Hepatocyte (in vitro differentiated cells): ENCODE measurements at regions not wholly inside any gene's neighbourhood (a gene's known extent, or its start where the extent isn't known, plus 50 kb on each side); places are given as distances from the start of the nearest gene placed in this dataset.

Experiments used
- DNase-seq: peaks from one replicate; pipeline ENCODE4 v3.0.0-alpha.2; 2016; ENCODE audit warnings: low spot score
- H2AFZ ChIP-seq: fragments of 200-600 bp; sonication (generic); 2 replicates; pipeline ENCODE4 v1.6.0; 2016; ENCODE audit warnings: antibody characterized with exemption, mild to moderate bottlenecking
- H3K27ac ChIP-seq: fragments of 200-600 bp; sonication (generic); 2 replicates; pipeline ENCODE4 v1.5.1; 2016; ENCODE audit warnings: mild to moderate bottlenecking
- H3K27me3 ChIP-seq: fragments of 200-600 bp; sonication (generic); 2 replicates; pipeline ENCODE4 v1.6.1; 2016
- H3K36me3 ChIP-seq: fragments of 200-600 bp; sonication (generic); replicated peaks from 2 replicates; pipeline ENCODE4 v1.5.1; 2016; ENCODE audit warnings: low read depth; ENCODE audit not compliant: insufficient read depth
- H3K4me1 ChIP-seq: fragments of 200-600 bp; sonication (generic); 2 replicates; pipeline ENCODE4 v1.5.1; 2016; ENCODE audit warnings: mild to moderate bottlenecking, moderate library complexity; ENCODE audit not compliant: insufficient read depth
- H3K4me2 ChIP-seq: fragments of 200-600 bp; sonication (generic); 2 replicates; pipeline ENCODE4 v1.6.0; 2016
- H3K4me3 ChIP-seq: fragments of 200-600 bp; sonication (generic); 2 replicates; pipeline ENCODE4 v1.5.1; 2016; ENCODE audit warnings: mild to moderate bottlenecking
- H3K79me2 ChIP-seq: fragments of 200-600 bp; sonication (generic); 2 replicates; pipeline ENCODE4 v1.6.0; 2017; ENCODE audit warnings: mild to moderate bottlenecking
- H3K9me2 ChIP-seq: fragments of 200-600 bp; sonication (generic); replicated peaks from 2 replicates; pipeline ENCODE4 v1.6.0; 2017; ENCODE audit warnings: mild to moderate bottlenecking; ENCODE audit not compliant: insufficient read depth
- H3K9me3 ChIP-seq: fragments of 200-600 bp; sonication (generic); 2 replicates; pipeline ENCODE4 v1.5.1; 2016; ENCODE audit warnings: low read depth, mild to moderate bottlenecking
- H4K20me1 ChIP-seq: fragments of 200-600 bp; sonication (generic); 2 replicates; pipeline ENCODE4 v1.6.0; 2016; ENCODE audit warnings: mild to moderate bottlenecking; ENCODE audit not compliant: insufficient read depth, poor library complexity, severe bottlenecking
- EZH2 ChIP-seq: fragments of 200-600 bp; sonication (generic); IDR thresholded peaks from 2 replicates; pipeline ENCODE4 v1.6.1; 2016; ENCODE audit warnings: antibody characterized with exemption, mild to moderate bottlenecking, borderline replicate concordance
- EZH2phosphoT487 ChIP-seq: fragments of 200-600 bp; sonication (generic); IDR thresholded peaks from one replicate; pipeline ENCODE4 v1.6.1; 2018; ENCODE audit warnings: antibody characterized with exemption, mild to moderate bottlenecking, low read depth, moderate library complexity; ENCODE audit not compliant: unreplicated experiment, severe bottlenecking
- WGBS: methylation state at CpG from one replicate; pipeline ENCODE4 v1.1.6; 2016; ENCODE audit warnings: low lambda C conversion rate; ENCODE audit errors: missing lambda C conversion rate; 5-methylcytosine and 5-hydroxymethylcytosine counted together
- TF ChIP-seq, protein P1 (sequence below): fragments of 200-600 bp; sonication (generic); IDR thresholded peaks from 2 replicates; pipeline ENCODE4 v1.5.1; 2016; ENCODE audit warnings: antibody characterized with exemption, mild to moderate bottlenecking; ENCODE audit not compliant: poor library complexity

DNA sequence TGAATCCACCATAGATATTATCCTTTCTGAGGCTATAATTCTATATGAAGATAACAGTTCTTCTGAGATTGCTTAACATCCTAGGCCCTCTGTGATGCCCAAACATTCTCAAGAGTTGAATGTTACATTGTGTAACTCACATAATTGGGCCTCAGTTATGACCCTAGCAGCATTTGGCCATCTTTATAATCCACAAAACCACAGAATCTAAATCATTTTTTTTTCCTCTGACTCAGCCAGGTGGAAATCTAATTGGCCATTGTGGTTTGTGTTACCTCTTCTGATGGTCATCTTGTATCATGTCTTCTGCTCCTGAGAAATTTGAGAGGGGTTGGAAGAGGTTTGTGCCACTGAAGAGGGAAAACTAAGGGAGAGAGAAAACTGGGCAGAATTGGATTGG is 99.5 kb downstream of the LINC00237 start:
- H3K36me3 ChIP-seq: no peaks in the 10 kb centered on the region
- H2AFZ ChIP-seq: no peak overlapping the region
- no peak overlapping the region for H3K4me3 ChIP-seq
- no peaks in the 10 kb centered on the region for H3K9me3 ChIP-seq
- H3K79me2 ChIP-seq: no peaks in the 10 kb centered on the region
- H3K9me2 ChIP-seq: no peaks in the 10 kb centered on the region
- H3K4me1 ChIP-seq: no peaks in the 10 kb centered on the region
- H3K4me2 ChIP-seq: no peak overlapping the region
- no peaks in the 10 kb centered on the region for H3K27me3 ChIP-seq
- H3K27ac ChIP-seq: no peak overlapping the region
- no peaks in the 10 kb centered on the region for H4K20me1 ChIP-seq
- DNase-seq: no peak
- TF ChIP-seq EZH2phosphoT487 (no peak), EZH2 (no peak)
- TF ChIP-seq, protein P1, sequence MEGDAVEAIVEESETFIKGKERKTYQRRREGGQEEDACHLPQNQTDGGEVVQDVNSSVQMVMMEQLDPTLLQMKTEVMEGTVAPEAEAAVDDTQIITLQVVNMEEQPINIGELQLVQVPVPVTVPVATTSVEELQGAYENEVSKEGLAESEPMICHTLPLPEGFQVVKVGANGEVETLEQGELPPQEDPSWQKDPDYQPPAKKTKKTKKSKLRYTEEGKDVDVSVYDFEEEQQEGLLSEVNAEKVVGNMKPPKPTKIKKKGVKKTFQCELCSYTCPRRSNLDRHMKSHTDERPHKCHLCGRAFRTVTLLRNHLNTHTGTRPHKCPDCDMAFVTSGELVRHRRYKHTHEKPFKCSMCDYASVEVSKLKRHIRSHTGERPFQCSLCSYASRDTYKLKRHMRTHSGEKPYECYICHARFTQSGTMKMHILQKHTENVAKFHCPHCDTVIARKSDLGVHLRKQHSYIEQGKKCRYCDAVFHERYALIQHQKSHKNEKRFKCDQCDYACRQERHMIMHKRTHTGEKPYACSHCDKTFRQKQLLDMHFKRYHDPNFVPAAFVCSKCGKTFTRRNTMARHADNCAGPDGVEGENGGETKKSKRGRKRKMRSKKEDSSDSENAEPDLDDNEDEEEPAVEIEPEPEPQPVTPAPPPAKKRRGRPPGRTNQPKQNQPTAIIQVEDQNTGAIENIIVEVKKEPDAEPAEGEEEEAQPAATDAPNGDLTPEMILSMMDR: no peak

DNA sequence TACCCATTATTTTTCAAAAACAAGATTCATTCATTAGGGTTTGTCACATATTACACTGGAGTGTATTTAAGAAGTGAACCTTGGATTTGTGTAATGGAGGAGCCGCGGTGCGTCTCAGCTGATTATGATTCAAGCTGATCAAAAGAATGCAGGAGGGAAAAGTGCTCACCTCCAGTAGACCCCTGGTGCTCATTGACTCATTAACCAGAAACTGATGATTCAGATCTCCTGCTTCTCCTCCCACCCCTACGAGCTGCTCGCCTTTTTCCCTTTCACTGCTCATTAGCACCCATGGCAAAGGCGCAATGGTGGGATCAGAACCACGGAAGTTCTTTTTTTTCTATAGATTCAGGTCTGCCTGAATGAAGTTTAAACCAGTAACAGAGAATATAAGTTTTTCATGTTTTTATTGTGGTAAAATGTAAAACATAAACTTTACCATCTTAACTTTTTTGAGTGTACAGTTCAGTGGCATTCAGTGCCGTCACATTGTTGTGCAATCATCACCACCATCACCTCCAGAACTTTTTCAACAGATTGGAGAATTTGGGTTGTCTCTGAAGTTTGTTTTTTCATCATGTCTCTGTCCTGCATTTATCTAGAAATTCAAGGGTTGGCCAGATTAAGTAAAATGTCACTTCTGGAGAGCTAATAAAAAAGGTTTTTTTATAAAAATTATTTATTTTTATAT is 101.6 kb downstream of the LINC00237 start:
- no peaks in the 10 kb centered on the region for H3K9me3 ChIP-seq
- no peaks in the 10 kb centered on the region for H4K20me1 ChIP-seq
- H3K27ac ChIP-seq: no peak overlapping the region
- H3K36me3 ChIP-seq: no peaks in the 10 kb centered on the region
- no peak overlapping the region for H3K4me3 ChIP-seq
- WGBS: 73% methylated on average over 8 of the region's 8 CpGs
- H3K27me3 ChIP-seq: peaks cover 6% of the 10 kb centered on the region
- TF ChIP-seq EZH2 (no peak), EZH2phosphoT487 (no peak)
- TF ChIP-seq, protein P1: no peak
- no peaks in the 10 kb centered on the region for H3K4me1 ChIP-seq
- H3K4me2 ChIP-seq: no peak overlapping the region
- H2AFZ ChIP-seq: no peak overlapping the region
- no peaks in the 10 kb centered on the region for H3K79me2 ChIP-seq
- no peak for DNase-seq
- H3K9me2 ChIP-seq: no peaks in the 10 kb centered on the region

DNA sequence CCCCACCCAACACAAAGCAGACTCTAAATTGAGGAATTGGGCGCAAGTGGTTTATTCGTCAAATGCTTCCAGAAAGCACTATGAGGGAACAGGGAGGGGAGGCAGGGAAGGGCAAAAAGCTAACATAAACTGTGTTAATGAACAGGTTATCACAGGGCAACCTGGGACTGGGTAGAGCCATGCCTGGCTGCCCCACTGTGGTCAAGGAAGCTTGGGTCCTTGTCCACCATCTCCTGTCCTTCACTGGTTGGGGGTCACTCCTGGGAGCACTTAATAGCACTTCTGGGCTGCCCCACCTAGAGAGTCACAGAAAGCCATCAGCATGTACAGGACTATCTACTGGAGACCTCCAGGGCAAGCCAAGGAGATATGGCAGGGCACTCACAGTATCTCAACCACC is 102.3 kb downstream of the LINC00237 start:
- Histone ChIP-seq H3K9me2 (no peaks in the 10 kb centered on the region), H3K79me2 (no peaks in the 10 kb centered on the region), H3K27ac (no peak overlapping the region), H3K36me3 (no peaks in the 10 kb centered on the region), H2AFZ (no peak overlapping the region), H4K20me1 (no peaks in the 10 kb centered on the region), H3K4me1 (no peaks in the 10 kb centered on the region), H3K4me2 (no peak overlapping the region), H3K27me3 (peaks cover 6% of the 10 kb centered on the region), H3K4me3 (no peak overlapping the region), H3K9me3 (no peaks in the 10 kb centered on the region)
- no peak for DNase-seq
- WGBS: 100% methylated on average over 2 of the region's 2 CpGs
- TF ChIP-seq, protein P1: no peak
- TF ChIP-seq EZH2phosphoT487 (no peak), EZH2 (no peak)
